HG02840 (cell line): ENCODE measurements at regions not wholly inside any gene's neighbourhood (a gene's known extent, or its start where the extent isn't known, plus 50 kb on each side); places are given as distances from the start of the nearest gene placed in this dataset.
"Not testable (repeated sequence)": the region's sequence is repeated elsewhere in the genome, so short reads cannot be mapped to it uniquely, and the experiment has no call there.

Experiments used
- ATAC-seq: cut with Tn5 transposase; IDR thresholded peaks from one replicate; pipeline ENCODE4 v1.9.1; 2021; ENCODE audit warnings: mild to moderate bottlenecking, moderate library complexity, moderate number of reproducible peaks; ENCODE audit not compliant: unreplicated experiment, low FRiP score

- no peak for ATAC-seq
Observed at GRCh38 chr22:47361247-47361646, 598.8 kb downstream of the TBC1D22A start.

- ATAC-seq: no peak
Observed at GRCh38 chr22:47357493-47357892, 595.0 kb downstream of the TBC1D22A start.

GRCh38 chr22:47357086-47357485 is 594.6 kb downstream of the TBC1D22A start:
- ATAC-seq: no peak

GRCh38 chr22:47356511-47357011 is 594.1 kb downstream of the TBC1D22A start:
- ATAC-seq: no peak

- ATAC-seq: no peak
Observed at GRCh38 chr22:47355776-47356510, 593.5 kb downstream of the TBC1D22A start.

- no peak for ATAC-seq
Observed at GRCh38 chr22:47355388-47355725, 592.9 kb downstream of the TBC1D22A start.

GRCh38 chr22:47354668-47355387 is 592.4 kb downstream of the TBC1D22A start:
- ATAC-seq: no peak

GRCh38 chr22:47352920-47353700 is 590.7 kb downstream of the TBC1D22A start:
- ATAC-seq: no peak

- ATAC-seq: no peak
Observed at GRCh38 chr22:47351836-47352579, 589.6 kb downstream of the TBC1D22A start.

- not testable (repeated sequence) for ATAC-seq
Observed at GRCh38 chr22:47346287-47346686, 583.8 kb downstream of the TBC1D22A start.

- no peak for ATAC-seq
Observed at GRCh38 chr22:47345025-47345424, 582.6 kb downstream of the TBC1D22A start.

- no peak for ATAC-seq
Observed at GRCh38 chr22:47344414-47344813, 582.0 kb downstream of the TBC1D22A start.

GRCh38 chr22:47343611-47344010 is 581.2 kb downstream of the TBC1D22A start:
- ATAC-seq: no peak

GRCh38 chr22:47342446-47342845 is 580.0 kb downstream of the TBC1D22A start:
- ATAC-seq: no peak

GRCh38 chr22:47341464-47341863 is 579.0 kb downstream of the TBC1D22A start:
- no peak for ATAC-seq

GRCh38 chr22:47340851-47341436 is 578.5 kb downstream of the TBC1D22A start:
- ATAC-seq: no peak

GRCh38 chr22:47337161-47337621 is 574.7 kb downstream of the TBC1D22A start:
- ATAC-seq: no peak

GRCh38 chr22:47335958-47336357 is 573.5 kb downstream of the TBC1D22A start:
- ATAC-seq: no peak

- no peak for ATAC-seq
Observed at GRCh38 chr22:47335460-47335859, 573.0 kb downstream of the TBC1D22A start.

- no peak for ATAC-seq
Observed at GRCh38 chr22:47334601-47335000, 572.2 kb downstream of the TBC1D22A start.
